ENCODE measurements at regions not wholly inside any gene's neighbourhood (a gene's known extent, or its start where the extent isn't known, plus 50 kb on each side); places are given as distances from the start of the nearest gene placed in this dataset.

- H3K4me3 ChIP-seq, result no peak overlapping the region
- H3K9me3 ChIP-seq, result no peaks in the 10 kb centered on the region
- H3K4me1 ChIP-seq, result no peaks in the 10 kb centered on the region
- H3K36me3 ChIP-seq, result no peaks in the 10 kb centered on the region
- DNase-seq (ENCODE audit: low spot score in 2 of 2), result no peak
- H3K27ac ChIP-seq, result peak overlapping the region in 1 of 2 donors; percentile 3
- intact Hi-C loops (cut with DNase I; ENCODE audit: low total_unique reads), result no loop called here
- TF ChIP-seq POLR2A (IDR thresholded peaks at IDR 0.05), result no peak
- no peak for TF ChIP-seq POLR2AphosphoS5 (IDR thresholded peaks at IDR 0.05)
- TF ChIP-seq CTCF (IDR thresholded peaks at IDR 0.05), result no peak
- H3K27me3 ChIP-seq, result no peaks in the 10 kb centered on the region
These were observed 131.7 kb upstream of the EEPD1 start for GRCh38 chr7:36021367-36021766.

GRCh38 chr7:36021917-36022550 lies 131.0 kb upstream of the EEPD1 start:
- no peak for TF ChIP-seq POLR2A (IDR thresholded peaks at IDR 0.05)
- TF ChIP-seq CTCF (IDR thresholded peaks at IDR 0.05), result no peak
- TF ChIP-seq POLR2AphosphoS5 (IDR thresholded peaks at IDR 0.05), result no peak
- no peaks in the 10 kb centered on the region for H3K36me3 ChIP-seq
- DNase-seq (ENCODE audit: low spot score in 2 of 2), result no peak

GRCh38 chr7:36023033-36023560 lies 130.0 kb upstream of the EEPD1 start:
- Histone ChIP-seq H3K27me3 (no peaks in the 10 kb centered on the region), H3K27ac (no peak overlapping the region), H3K4me1 (no peaks in the 10 kb centered on the region), H3K9me3 (no peaks in the 10 kb centered on the region), H3K4me3 (no peak overlapping the region), H3K36me3 (no peaks in the 10 kb centered on the region)
- no peak for DNase-seq (ENCODE audit: low spot score in 2 of 2)
- no peak for TF ChIP-seq POLR2AphosphoS5 (IDR thresholded peaks at IDR 0.05)
- no peak for TF ChIP-seq POLR2A (IDR thresholded peaks at IDR 0.05)
- TF ChIP-seq CTCF (IDR thresholded peaks at IDR 0.05), result no peak
- intact Hi-C loops (cut with DNase I; ENCODE audit: low total_unique reads), result no loop called here

More at GRCh38 chr7:36021917-36022550, 131.0 kb upstream of the EEPD1 start:
- Histone ChIP-seq H3K4me3 (no peak overlapping the region), H3K9me3 (no peaks in the 10 kb centered on the region), H3K4me1 (no peaks in the 10 kb centered on the region), H3K27ac (peak overlapping the region in 1 of 2 donors; percentile 3), H3K27me3 (no peaks in the 10 kb centered on the region)
- intact Hi-C loops (cut with DNase I; ENCODE audit: low total_unique reads), result no loop called here

GRCh38 chr7:36025190-36025589 lies 127.9 kb upstream of the EEPD1 start:
- Histone ChIP-seq H3K9me3 (no peaks in the 10 kb centered on the region), H3K4me3 (no peak overlapping the region), H3K27me3 (peaks cover 0 to 5% of the 10 kb centered on the region in 2 donors), H3K4me1 (no peaks in the 10 kb centered on the region), H3K27ac (no peak overlapping the region), H3K36me3 (no peaks in the 10 kb centered on the region)
- no peak for DNase-seq (ENCODE audit: low spot score in 2 of 2)
- intact Hi-C loops (cut with DNase I; ENCODE audit: low total_unique reads), result no loop called here
- TF ChIP-seq POLR2AphosphoS5 (IDR thresholded peaks at IDR 0.05) (no peak), POLR2A (IDR thresholded peaks at IDR 0.05) (no peak), CTCF (IDR thresholded peaks at IDR 0.05) (no peak)

GRCh38 chr7:36029311-36029710 lies 123.7 kb upstream of the EEPD1 start:
- peaks cover 3 to 5% of the 10 kb centered on the region in 2 donors for H3K27me3 ChIP-seq
- no peaks in the 10 kb centered on the region for H3K36me3 ChIP-seq
- H3K4me1 ChIP-seq, result no peaks in the 10 kb centered on the region
- H3K27ac ChIP-seq, result no peak overlapping the region
- intact Hi-C loops (cut with DNase I; ENCODE audit: low total_unique reads), result no loop called here
- no peak for DNase-seq (ENCODE audit: low spot score in 2 of 2)
- no peak overlapping the region for H3K4me3 ChIP-seq
- TF ChIP-seq CTCF (IDR thresholded peaks at IDR 0.05) (no peak), POLR2A (IDR thresholded peaks at IDR 0.05) (no peak), POLR2AphosphoS5 (IDR thresholded peaks at IDR 0.05) (no peak)
- H3K9me3 ChIP-seq, result no peaks in the 10 kb centered on the region

Data from breast epithelium (tissue), 4 donors.